H1 (cell line): ENCODE measurements at regions not wholly inside any gene's neighbourhood (a gene's known extent, or its start where the extent isn't known, plus 50 kb on each side); places are given as distances from the start of the nearest gene placed in this dataset.

Experiments
- ATF2 ChIP-seq: IDR thresholded peaks from 2 replicates; pipeline ENCODE4 v1.6.1; 2012; ENCODE audit warnings: low read length, inconsistent platforms
- BACH1 ChIP-seq: IDR thresholded peaks from 2 replicates; pipeline ENCODE4 v1.6.1; 2012; ENCODE audit warnings: low read length, improper control_type of control experiment
- CHD7 ChIP-seq: fragments of 300-600 bp; sonication (generic); IDR thresholded peaks from 2 replicates; pipeline ENCODE4 v1.7.1; 2012; ENCODE audit warnings: low read length, moderate library complexity, mild to moderate bottlenecking, inconsistent platforms; ENCODE audit not compliant: insufficient replicate concordance
- EP300 ChIP-seq, 2 experiments: IDR thresholded peaks; 1 replicate in 1 of 2; 2 replicates in 1 of 2; pipeline ENCODE4 v1.6.1; 2011 to 2012; ENCODE audit warnings: low read depth in 2 of 2, low read length in 2 of 2, mild to moderate bottlenecking in 2 of 2, borderline replicate concordance in 1 of 2, inconsistent platforms in 1 of 2, moderate library complexity in 1 of 2
- GABPA ChIP-seq: IDR thresholded peaks from 2 replicates; pipeline ENCODE4 v1.6.1; 2011; ENCODE audit warnings: mild to moderate bottlenecking, low read length, moderate library complexity, borderline replicate concordance; ENCODE audit not compliant: insufficient read depth
- PHF8 ChIP-seq: fragments of 200-600 bp; sonication (generic); conservative IDR thresholded peaks from 2 replicates; pipeline ENCODE4 v1.7.1; 2012; ENCODE audit warnings: low read depth, mild to moderate bottlenecking, inconsistent platforms, low read length, moderate library complexity
- USF2 ChIP-seq: IDR thresholded peaks from 2 replicates; pipeline ENCODE4 v1.6.1; 2011; ENCODE audit warnings: low read length, improper control_type of control experiment

- TF ChIP-seq CHD7 (no peak), PHF8 (no peak), EP300 (IDR thresholded peaks at IDR 0.05; ENCODE audit: borderline replicate concordance in 1 of 2, low read depth in 2 of 2, low read length in 2 of 2) (no peak), USF2 (no peak), ATF2 (no peak), BACH1 (no peak), GABPA (no peak)
Measured at GRCh38 chr22:48506506-48507145, 1321.0 kb downstream of the BRD1 start (continued).
